GM10266 (cell line): ENCODE measurements at regions not wholly inside any gene's neighbourhood (a gene's known extent, or its start where the extent isn't known, plus 50 kb on each side); places are given as distances from the start of the nearest gene placed in this dataset.

Source experiments
- DNase-seq: peaks from one replicate; pipeline ENCODE4 v3.0.0; 2012; ENCODE audit errors: extremely low spot score
- TF ChIP-seq, protein P1 (sequence below): IDR thresholded peaks from 2 replicates; pipeline ENCODE4 v1.5.1; 2012; ENCODE audit warnings: mild to moderate bottlenecking, low read depth; ENCODE audit not compliant: control insufficient read depth, insufficient read depth; ENCODE audit errors: missing control alignments

DNA sequence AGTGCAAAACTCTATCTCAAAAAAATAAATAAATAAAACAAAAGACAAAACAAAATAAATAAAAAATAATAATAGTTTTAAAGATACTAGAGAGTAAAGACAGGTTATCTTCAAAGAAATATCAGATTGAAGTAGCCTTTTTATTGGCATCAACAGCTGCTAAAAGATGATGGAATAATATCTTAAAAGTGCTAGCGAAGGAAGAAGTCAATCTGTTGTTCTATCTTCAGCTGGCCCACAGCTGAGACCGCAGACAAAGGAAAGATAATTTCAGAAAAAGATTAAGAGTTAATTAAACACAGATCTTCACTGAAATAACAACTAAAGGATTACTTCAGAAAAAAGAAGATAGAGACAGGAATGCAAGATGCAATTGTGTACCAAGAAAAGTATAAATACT, 130.2 kb upstream of the PKDCC start:
- TF ChIP-seq, protein P1, sequence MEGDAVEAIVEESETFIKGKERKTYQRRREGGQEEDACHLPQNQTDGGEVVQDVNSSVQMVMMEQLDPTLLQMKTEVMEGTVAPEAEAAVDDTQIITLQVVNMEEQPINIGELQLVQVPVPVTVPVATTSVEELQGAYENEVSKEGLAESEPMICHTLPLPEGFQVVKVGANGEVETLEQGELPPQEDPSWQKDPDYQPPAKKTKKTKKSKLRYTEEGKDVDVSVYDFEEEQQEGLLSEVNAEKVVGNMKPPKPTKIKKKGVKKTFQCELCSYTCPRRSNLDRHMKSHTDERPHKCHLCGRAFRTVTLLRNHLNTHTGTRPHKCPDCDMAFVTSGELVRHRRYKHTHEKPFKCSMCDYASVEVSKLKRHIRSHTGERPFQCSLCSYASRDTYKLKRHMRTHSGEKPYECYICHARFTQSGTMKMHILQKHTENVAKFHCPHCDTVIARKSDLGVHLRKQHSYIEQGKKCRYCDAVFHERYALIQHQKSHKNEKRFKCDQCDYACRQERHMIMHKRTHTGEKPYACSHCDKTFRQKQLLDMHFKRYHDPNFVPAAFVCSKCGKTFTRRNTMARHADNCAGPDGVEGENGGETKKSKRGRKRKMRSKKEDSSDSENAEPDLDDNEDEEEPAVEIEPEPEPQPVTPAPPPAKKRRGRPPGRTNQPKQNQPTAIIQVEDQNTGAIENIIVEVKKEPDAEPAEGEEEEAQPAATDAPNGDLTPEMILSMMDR = no peak
- DNase-seq = no peak

DNA sequence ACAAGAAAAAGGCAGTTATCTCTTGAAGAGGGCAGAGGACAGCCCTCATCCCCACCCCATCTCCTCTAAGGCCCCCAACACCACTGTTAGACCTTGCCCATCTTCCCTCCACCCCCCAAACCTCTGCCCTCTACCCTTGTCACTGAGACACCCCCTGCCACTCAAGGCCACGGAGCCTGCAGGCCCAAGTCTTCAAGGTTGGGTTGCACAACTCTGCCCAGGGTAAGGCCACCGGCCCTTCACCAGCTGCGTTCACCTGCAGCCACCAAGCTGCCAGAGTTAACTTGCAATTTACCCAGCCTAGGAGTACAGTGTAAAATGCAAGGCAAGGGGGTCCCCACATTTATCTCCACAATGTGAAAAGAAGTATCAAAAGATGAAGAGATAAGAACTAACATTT, 128.7 kb upstream of the PKDCC start:
- TF ChIP-seq, protein P1 = no peak
- DNase-seq = no peak

DNA sequence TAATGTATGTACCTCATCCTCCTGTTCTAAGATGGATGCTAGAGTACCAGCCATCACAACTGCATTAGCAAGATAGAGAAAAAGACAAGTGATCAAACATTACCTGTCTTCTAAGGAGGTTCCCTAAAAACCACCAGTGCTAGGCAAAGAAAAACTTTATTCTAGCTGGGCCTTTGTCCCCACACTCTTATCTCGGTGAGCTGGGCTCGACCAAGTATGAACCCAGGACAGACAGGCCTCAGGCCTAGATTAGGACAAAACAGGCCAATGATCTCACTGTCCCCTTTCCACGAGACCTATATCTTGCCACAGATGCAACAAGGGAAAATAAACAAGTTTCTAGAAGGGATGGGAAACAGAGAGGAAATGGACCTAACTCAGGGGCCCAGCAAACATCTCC, 127.6 kb upstream of the PKDCC start:
- no peak for DNase-seq
- TF ChIP-seq, protein P1 = no peak

DNA sequence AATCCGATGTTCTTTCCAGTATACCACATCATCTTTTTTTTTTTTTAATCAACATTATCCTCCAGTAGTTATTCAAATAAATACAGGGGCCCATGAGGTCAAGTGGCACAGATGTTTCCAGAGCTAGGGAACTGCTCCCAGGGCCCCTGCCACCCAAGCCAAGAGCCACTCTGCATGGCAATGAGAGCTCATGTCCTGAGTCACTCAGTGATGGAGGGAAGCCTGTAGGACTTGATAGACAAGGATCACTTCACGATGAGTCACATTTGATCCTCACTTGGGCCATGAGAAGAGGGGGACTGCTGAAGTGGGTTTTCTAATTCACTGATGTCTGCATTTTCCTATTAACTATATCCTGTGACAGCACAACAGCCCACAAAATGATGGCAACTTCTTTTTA, 127.0 kb upstream of the PKDCC start:
- DNase-seq = no peak
- TF ChIP-seq, protein P1 = no peak

DNA sequence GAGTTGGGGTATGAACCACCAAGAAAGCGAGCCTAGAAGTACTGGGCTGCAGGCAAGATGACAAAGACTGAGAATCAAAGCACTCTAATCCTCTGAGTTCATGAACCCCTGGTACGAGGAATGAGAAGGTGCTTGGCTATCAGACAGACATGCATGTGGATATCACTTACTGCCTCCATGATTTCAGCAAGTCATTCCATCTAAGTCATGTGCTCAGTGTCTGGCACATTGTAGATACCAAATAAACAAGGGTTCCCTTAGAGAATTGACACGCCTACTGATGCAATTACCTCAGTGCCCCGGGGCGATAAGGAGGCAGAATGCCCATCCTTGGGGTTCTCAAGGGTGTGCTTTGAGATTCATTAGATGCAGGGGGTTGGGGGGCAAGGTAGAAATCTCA, 125.6 kb upstream of the PKDCC start:
- TF ChIP-seq, protein P1 = no peak
- no peak for DNase-seq

DNA sequence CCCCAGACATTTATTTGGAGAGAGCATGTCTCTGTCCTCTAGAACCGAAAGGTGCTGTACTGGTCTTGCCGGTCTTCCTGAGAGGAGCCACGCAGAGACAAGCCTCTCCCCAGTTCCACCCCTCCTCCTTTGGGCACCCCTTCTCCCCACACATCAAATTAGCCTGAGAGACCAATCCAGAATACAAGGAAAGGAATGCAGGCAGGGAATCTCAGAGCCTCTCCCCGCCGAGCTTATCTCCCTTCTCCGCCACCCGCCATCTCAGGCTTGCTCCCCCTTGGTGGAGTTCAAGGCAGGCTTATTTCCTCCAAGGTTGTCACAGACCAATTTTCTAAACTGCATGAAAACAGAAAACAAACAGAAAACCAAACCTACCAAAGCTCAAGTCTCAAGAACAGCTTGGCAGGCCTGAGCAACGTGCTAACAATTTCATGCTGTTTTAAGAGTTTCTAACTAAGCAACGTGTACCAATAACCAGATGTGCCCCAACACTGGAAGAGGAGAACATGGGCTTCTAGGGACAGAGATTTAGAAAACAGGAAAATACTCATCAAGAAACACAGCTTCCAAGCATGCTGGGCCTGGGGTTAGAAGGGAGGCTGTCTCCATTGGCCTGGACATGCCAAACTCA, 124.5 kb upstream of the PKDCC start:
- TF ChIP-seq, protein P1 = no peak
- DNase-seq = no peak

DNA sequence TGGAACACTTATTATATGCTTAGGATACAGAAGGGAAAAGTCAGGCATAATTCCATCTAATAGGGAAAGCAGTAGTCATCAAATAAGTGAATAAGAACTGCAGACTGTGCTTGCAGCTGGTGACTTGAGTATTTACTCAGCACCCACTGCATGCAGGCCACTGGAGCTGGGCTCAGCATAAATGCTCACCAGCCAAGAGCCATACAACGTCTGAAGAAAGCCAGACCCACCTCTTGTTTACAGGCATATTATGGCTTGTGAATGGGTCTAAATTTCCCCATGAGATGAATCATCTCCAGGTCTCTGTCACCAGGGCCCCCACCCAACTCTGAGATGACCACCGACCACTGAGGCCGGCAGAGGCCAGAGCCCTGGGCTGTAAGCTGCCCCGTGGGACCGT, 123.8 kb upstream of the PKDCC start:
- TF ChIP-seq, protein P1 = no peak
- no peak for DNase-seq
